ENCODE measurements at regions not wholly inside any gene's neighbourhood (a gene's known extent, or its start where the extent isn't known, plus 50 kb on each side); places are given as distances from the start of the nearest gene placed in this dataset.
"Not testable (repeated sequence)": the region's sequence is repeated elsewhere in the genome, so short reads cannot be mapped to it uniquely, and the experiment has no call there.

- DNase-seq (ENCODE audit: low spot score): no peak
Observed at GRCh38 chrX:9345957-9346356, 118.9 kb upstream of the TBL1X start.

DNA sequence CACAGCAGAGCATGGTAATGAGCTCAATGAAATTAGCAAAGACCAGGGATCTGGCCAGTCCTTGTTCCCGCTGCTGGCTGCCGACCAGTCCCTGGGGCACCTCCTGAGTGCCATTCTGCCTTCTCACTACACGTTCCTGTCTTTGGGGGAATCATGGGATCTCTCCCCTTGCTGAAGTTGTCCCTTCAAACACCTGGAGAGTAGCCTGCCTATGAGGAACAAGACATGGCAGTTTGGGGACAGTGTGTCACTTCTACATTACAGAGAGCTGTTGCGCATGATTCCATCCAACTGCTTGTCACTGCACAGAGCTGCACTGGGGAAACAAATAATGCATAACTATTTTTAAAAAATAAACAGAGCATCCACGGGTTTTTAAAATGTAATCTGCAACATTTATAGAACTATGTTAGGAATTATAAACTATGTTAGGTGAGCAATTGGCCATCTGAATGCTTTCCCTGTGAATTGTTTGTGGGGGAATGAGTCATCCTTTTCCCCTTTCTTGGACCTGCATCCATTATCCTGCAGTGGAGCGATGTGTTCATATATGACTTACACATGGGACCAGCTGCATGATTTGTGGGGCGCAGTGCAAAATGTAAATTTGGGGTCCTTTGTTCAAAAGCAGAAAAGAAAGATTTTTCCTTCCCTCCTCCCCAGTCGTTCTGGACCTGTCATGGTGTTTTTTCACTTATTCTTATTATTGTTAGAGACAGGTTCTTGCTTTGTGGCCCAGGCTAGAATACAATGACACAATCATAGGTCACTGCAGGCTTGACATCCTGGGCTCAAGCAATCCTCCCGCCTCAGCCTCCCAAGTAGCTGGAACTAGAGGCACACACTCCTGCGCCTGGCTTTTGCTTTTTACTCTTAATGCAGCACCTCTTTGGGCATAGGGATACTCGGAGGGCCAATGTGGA lies 115.0 kb upstream of the TBL1X start:
- peak; percentile 42 for DNase-seq (ENCODE audit: low spot score)

- DNase-seq (ENCODE audit: low spot score): no peak
Observed at GRCh38 chrX:9351126-9351525, 113.7 kb upstream of the TBL1X start.

GRCh38 chrX:9352243-9352642 lies 112.6 kb upstream of the TBL1X start:
- DNase-seq (ENCODE audit: low spot score): no peak

GRCh38 chrX:9352694-9353411 lies 112.0 kb upstream of the TBL1X start:
- DNase-seq (ENCODE audit: low spot score): no peak

- DNase-seq (ENCODE audit: low spot score): no peak
Observed at GRCh38 chrX:9354918-9355317, 109.9 kb upstream of the TBL1X start.

GRCh38 chrX:9355739-9356138 lies 109.1 kb upstream of the TBL1X start:
- no peak for DNase-seq (ENCODE audit: low spot score)

GRCh38 chrX:9356846-9357245 lies 108.0 kb upstream of the TBL1X start:
- no peak for DNase-seq (ENCODE audit: low spot score)

GRCh38 chrX:9357518-9358114 lies 107.2 kb upstream of the TBL1X start:
- DNase-seq (ENCODE audit: low spot score): no peak

- no peak for DNase-seq (ENCODE audit: low spot score)
Observed at GRCh38 chrX:9362363-9362928, 102.4 kb upstream of the TBL1X start.

GRCh38 chrX:9367421-9367820 lies 97.4 kb upstream of the TBL1X start:
- no peak for DNase-seq (ENCODE audit: low spot score)

DNA sequence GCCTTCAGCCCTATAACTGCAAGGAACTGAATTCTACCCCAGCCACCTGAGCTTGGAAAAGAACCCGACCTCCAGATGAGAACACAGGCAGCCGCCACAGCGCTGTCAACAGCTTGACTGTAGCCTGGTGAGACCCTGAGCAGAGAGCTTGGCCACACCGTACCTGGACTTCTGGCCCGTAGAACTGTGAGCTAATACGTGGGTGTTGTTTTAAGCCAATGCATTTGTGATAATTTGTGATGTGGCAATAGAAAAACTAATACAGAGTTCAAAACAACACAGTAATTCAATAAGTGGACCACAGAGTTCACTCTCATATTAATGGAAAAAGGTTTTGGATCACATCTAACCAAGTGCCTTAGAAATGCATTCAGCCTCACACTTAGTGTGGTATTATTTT lies 96.6 kb upstream of the TBL1X start:
- DNase-seq (ENCODE audit: low spot score): no peak

DNA sequence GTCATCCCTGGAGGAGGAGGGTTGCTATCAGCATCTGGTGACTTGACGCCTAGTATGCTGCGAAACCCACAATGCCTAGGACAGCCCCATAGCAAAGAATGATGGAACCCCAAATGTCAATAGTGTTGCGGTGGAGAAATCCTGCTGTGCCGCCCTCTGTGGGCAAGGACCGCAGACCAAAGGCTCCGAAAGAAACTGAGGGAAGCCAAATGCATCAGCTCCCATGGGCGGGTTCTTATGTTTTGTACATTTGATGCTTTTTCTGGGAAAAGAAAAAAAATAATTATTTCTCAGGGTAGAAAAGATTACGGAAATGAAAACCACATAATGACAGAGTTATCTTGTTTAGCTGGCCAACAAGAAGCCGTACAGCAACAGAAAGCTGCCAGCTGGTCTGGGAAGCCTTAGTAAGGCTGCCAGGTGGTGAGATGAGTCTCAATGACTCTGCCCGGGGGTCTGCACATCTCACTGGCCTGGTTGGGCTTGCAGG lies 95.0 kb upstream of the TBL1X start:
- no peak for DNase-seq (ENCODE audit: low spot score)

DNA sequence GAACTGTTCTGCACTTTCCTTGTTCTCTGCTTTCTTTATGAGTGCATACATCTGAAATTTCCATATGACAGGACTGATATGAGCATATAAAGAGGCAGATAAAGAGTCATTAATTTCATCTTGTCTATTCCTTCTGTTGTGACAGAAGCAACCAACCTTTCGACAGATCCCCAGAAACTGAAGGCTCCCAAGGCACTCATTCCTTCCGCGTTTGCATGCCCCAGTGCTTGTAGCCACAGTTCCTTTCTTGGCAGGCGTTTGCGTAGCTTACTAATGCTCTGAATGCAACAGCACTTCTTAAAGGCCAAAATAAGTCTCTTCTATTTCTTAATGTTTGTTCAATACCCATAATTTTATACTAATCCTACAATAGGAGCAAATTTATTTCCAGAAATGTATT lies 94.0 kb upstream of the TBL1X start:
- DNase-seq (ENCODE audit: low spot score): no peak

DNA sequence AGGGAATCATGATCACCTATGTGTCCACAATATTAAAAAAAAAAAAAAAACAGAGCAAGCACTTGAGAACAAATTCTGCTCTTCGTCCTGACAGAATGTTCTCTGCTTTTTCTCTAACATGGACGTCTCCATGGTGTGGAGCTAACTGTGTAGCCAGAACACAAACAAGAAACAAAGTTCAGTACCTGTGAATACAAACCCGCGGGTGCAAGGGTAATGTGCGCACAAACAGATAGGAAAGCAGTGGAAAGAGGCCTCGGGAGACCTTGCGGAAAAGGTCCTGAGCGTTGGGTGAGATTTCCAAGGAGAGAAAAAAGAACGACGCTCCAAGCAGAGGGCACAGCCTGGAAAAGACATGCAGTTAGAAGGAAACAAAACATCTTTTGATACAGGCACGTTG lies 92.0 kb upstream of the TBL1X start:
- no peak for DNase-seq (ENCODE audit: low spot score)

- DNase-seq (ENCODE audit: low spot score): no peak
Observed at GRCh38 chrX:9373789-9374188, 91.1 kb upstream of the TBL1X start.

DNA sequence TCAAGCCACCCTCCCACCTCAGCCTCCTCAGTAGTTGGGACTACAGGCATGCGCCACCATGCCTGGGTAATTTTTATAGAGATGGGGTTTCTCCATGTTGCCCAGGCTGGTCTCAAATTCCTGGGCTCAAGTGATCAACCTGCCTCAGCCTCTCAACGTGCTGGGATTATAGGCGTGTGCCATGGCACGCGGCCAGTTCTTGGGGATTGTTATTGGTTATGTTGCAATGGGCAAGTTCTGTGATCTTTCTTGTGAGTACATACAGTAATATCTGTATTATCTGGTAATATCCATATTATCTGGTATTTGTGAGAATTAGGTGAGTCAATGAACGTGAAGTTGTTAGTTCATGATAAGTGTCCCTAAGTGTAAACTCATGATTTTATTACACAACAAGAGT lies 90.3 kb upstream of the TBL1X start:
- DNase-seq (ENCODE audit: low spot score): no peak

GRCh38 chrX:9376111-9376510 lies 88.7 kb upstream of the TBL1X start:
- no peak for DNase-seq (ENCODE audit: low spot score)

- DNase-seq (ENCODE audit: low spot score): not testable (repeated sequence)
Observed at GRCh38 chrX:9377216-9377615, 87.6 kb upstream of the TBL1X start.

DNA sequence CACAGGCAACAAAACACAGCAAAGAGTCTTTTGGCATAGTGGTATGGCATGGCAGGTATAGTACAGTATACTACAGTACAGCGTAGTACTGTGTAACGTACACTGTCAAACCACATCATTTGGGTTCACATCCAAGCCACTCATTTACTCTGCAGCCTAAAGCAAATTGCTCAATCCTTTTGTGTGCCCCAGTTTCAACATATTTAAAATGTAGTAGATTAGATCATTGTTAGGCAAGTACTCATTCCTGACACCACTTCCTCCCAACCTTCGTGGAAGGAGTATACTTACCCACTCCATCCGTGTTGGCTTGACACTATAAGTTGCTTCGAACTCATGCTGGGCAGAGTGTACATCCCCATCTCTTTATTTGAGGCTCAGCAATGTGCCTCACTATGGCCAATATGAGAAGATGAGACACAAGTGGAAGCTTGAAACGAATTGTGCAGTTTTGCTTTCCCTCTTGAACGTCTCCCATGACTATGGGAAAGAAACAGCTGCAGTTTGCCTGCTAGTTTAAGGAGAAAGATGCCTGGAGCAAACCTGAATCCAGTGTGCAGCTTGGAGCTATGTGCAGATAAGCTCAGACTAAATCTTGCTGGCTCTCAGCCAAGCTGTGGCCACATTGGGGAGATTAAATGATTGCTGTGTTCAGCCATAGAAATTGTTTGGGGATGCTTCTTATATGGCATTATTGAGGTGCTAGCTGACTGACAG lies 85.7 kb upstream of the TBL1X start:
- DNase-seq (ENCODE audit: low spot score): no peak

GRCh38 chrX:9379697-9380551 lies 84.9 kb upstream of the TBL1X start:
- peak; percentile 64 for DNase-seq (ENCODE audit: low spot score)
